H9 (cell line): ENCODE measurements at regions not wholly inside any gene's neighbourhood (a gene's known extent, or its start where the extent isn't known, plus 50 kb on each side); places are given as distances from the start of the nearest gene placed in this dataset.

ENCODE experiments used
- DNase-seq: peaks from one replicate; pipeline ENCODE4 v3.0.0-alpha.2; 2017
- H2AFZ ChIP-seq: one replicate; pipeline ENCODE4 v1.6.1; 2013; ENCODE audit warnings: mild to moderate bottlenecking, low read length, control low read depth, moderate library complexity
- H2AK5ac ChIP-seq: 2 replicates; pipeline ENCODE4 v1.6.1; 2013; ENCODE audit warnings: low read length, control low read depth, mixed read lengths; ENCODE audit not compliant: insufficient read length
- H2BK120ac ChIP-seq: one replicate; pipeline ENCODE4 v1.6.1; 2013; ENCODE audit warnings: low read depth, mild to moderate bottlenecking, low read length, control low read depth, inconsistent platforms; ENCODE audit not compliant: poor library complexity, severe bottlenecking
- H2BK12ac ChIP-seq: 2 replicates; pipeline ENCODE4 v1.6.1; 2013; ENCODE audit warnings: low read length, control low read depth, mixed read lengths, low read depth; ENCODE audit not compliant: insufficient read length
- H2BK15ac ChIP-seq: 2 replicates; pipeline ENCODE4 v1.6.1; 2013; ENCODE audit warnings: low read depth, low read length, control low read depth
- H2BK20ac ChIP-seq: one replicate; pipeline ENCODE4 v1.6.1; 2013; ENCODE audit warnings: low read depth, mild to moderate bottlenecking, low read length, control low read depth, inconsistent platforms; ENCODE audit not compliant: poor library complexity, severe bottlenecking
- H2BK5ac ChIP-seq: 2 replicates; pipeline ENCODE4 v1.6.1; 2013; ENCODE audit warnings: low read length, control low read depth, mixed read lengths; ENCODE audit not compliant: insufficient read length
- H3K14ac ChIP-seq: 2 replicates; pipeline ENCODE4 v1.6.1; 2013; ENCODE audit warnings: low read length, control low read depth; ENCODE audit not compliant: insufficient read depth
- H3K18ac ChIP-seq: 2 replicates; pipeline ENCODE4 v1.6.1; 2013; ENCODE audit warnings: low read depth, mild to moderate bottlenecking, mixed read lengths, low read length, control low read depth; ENCODE audit not compliant: insufficient read length
- H3K23ac ChIP-seq: 2 replicates; pipeline ENCODE4 v1.6.1; 2013; ENCODE audit warnings: low read length, control low read depth, mixed read lengths, low read depth; ENCODE audit not compliant: insufficient read length
- H3K23me2 ChIP-seq: 2 replicates; pipeline ENCODE4 v1.6.1; 2013; ENCODE audit warnings: low read depth, mild to moderate bottlenecking, mixed read lengths, low read length, control low read depth; ENCODE audit not compliant: insufficient read length, poor library complexity, severe bottlenecking
- H3K27ac ChIP-seq: 2 replicates; pipeline ENCODE4 v1.5.1; 2013; ENCODE audit warnings: low read length, control low read depth, mixed read lengths, low read depth; ENCODE audit not compliant: insufficient read length
- H3K27me3 ChIP-seq: 2 replicates; pipeline ENCODE4 v1.6.1; 2013; ENCODE audit warnings: low read length, control low read depth, inconsistent platforms; ENCODE audit not compliant: insufficient read depth
- H3K4ac ChIP-seq: 2 replicates; pipeline ENCODE4 v1.6.1; 2013; ENCODE audit warnings: low read depth, mild to moderate bottlenecking, control low read depth, inconsistent platforms, low read length, moderate library complexity
- H3K4me1 ChIP-seq: 2 replicates; pipeline ENCODE4 v1.6.1; 2013; ENCODE audit warnings: low read length, control low read depth, inconsistent platforms; ENCODE audit not compliant: insufficient read depth
- H3K4me2 ChIP-seq: 2 replicates; pipeline ENCODE4 v1.6.1; 2013; ENCODE audit warnings: low read length, control low read depth, mixed read lengths; ENCODE audit not compliant: insufficient read length, insufficient read depth
- H3K56ac ChIP-seq: 2 replicates; pipeline ENCODE4 v1.6.1; 2013; ENCODE audit warnings: low read depth, mild to moderate bottlenecking, mixed read lengths, low read length, control low read depth; ENCODE audit not compliant: insufficient read length
- H3K79me1 ChIP-seq: 2 replicates; pipeline ENCODE4 v1.6.1; 2013; ENCODE audit warnings: low read depth, mild to moderate bottlenecking, moderate library complexity, low read length, control low read depth, inconsistent platforms; ENCODE audit not compliant: insufficient read depth, poor library complexity, severe bottlenecking
- H3K79me2 ChIP-seq: 2 replicates; pipeline ENCODE4 v1.6.1; 2013; ENCODE audit warnings: low read length, control low read depth, inconsistent platforms; ENCODE audit not compliant: insufficient read depth
- H3K9ac ChIP-seq: 2 replicates; pipeline ENCODE4 v1.6.1; 2013; ENCODE audit warnings: low read length, control low read depth, mixed read lengths; ENCODE audit not compliant: insufficient read length; ENCODE audit errors: extremely low read depth
- H3K9me3 ChIP-seq: one replicate; pipeline ENCODE4 v1.6.1; 2013; ENCODE audit warnings: low read depth, low read length, inconsistent platforms; ENCODE audit not compliant: control insufficient read depth
- H3T11ph ChIP-seq: one replicate; pipeline ENCODE4 v1.6.1; 2013; ENCODE audit warnings: mild to moderate bottlenecking, low read length, control low read depth, inconsistent platforms
- H4K20me1 ChIP-seq: one replicate; pipeline ENCODE4 v1.6.1; 2013; ENCODE audit not compliant: control insufficient read depth, insufficient read length, insufficient read depth
- H4K5ac ChIP-seq: 2 replicates; pipeline ENCODE4 v1.6.1; 2013; ENCODE audit warnings: low read depth, mild to moderate bottlenecking, mixed read lengths, low read length, control low read depth; ENCODE audit not compliant: insufficient read length
- H4K8ac ChIP-seq: replicated peaks from 2 replicates; pipeline ENCODE4 v1.6.1; 2013; ENCODE audit warnings: low read length, control low read depth, mixed read lengths, low read depth; ENCODE audit not compliant: insufficient read length
- H4K91ac ChIP-seq: 2 replicates; pipeline ENCODE4 v1.6.1; 2013; ENCODE audit warnings: low read depth, mild to moderate bottlenecking, moderate library complexity, mixed read lengths, low read length, control low read depth; ENCODE audit not compliant: insufficient read length
- H3K27ac Mint-ChIP-seq, 3 experiments: 2 replicates in 2 of 3; 3 replicates in 1 of 3; pipeline ENCODE4 v1.8.0; 2020 to 2021; ENCODE audit warnings: mixed read lengths in 3 of 3, mild to moderate bottlenecking in 1 of 3, moderate library complexity in 1 of 3
- H3K27me3 Mint-ChIP-seq: 2 replicates; pipeline ENCODE4 v1.8.0; 2021; ENCODE audit warnings: low read depth, mild to moderate bottlenecking, moderate library complexity, mixed read lengths
- H3K36me3 Mint-ChIP-seq, 3 experiments: 2 replicates in 2 of 3; 3 replicates in 1 of 3; pipeline ENCODE4 v1.8.0; 2020 to 2021; ENCODE audit warnings: low read depth in 3 of 3, mixed read lengths in 3 of 3; ENCODE audit not compliant: insufficient read depth in 1 of 3
- H3K4me1 Mint-ChIP-seq, 2 experiments: 2 replicates each; pipeline ENCODE4 v1.8.0; 2020; ENCODE audit warnings: mixed read lengths in 2 of 2
- H3K4me3 Mint-ChIP-seq, 2 experiments: 2 replicates in 1 of 2; 3 replicates in 1 of 2; pipeline ENCODE4 v1.8.0; 2020 to 2021; ENCODE audit warnings: mild to moderate bottlenecking in 2 of 2, mixed read lengths in 2 of 2, moderate library complexity in 1 of 2
- H3K9me3 Mint-ChIP-seq, 2 experiments: 2 replicates in 1 of 2; 3 replicates in 1 of 2; pipeline ENCODE4 v1.8.0; 2020; ENCODE audit warnings: mild to moderate bottlenecking in 2 of 2, mixed read lengths in 2 of 2, moderate library complexity in 1 of 2
- WGBS: extraction: QIAGEN DNeasy Blood & Tissue Kit; methylation state at CpG from one replicate; pipeline ENCODE4 v1.1.7; 2013; ENCODE audit warnings: missing lambda C conversion rate, low lambda C conversion rate, mixed read lengths; ENCODE audit not compliant: insufficient read length; ENCODE audit errors: extremely low coverage; 5-methylcytosine and 5-hydroxymethylcytosine counted together
- TF ChIP-seq, protein P1 (sequence below): fragments of 200-600 bp; sonication (generic); conservative IDR thresholded peaks from 3 replicates; pipeline ENCODE4 v1.8.0; 2021; ENCODE audit warnings: antibody characterized with exemption, mild to moderate bottlenecking

DNA sequence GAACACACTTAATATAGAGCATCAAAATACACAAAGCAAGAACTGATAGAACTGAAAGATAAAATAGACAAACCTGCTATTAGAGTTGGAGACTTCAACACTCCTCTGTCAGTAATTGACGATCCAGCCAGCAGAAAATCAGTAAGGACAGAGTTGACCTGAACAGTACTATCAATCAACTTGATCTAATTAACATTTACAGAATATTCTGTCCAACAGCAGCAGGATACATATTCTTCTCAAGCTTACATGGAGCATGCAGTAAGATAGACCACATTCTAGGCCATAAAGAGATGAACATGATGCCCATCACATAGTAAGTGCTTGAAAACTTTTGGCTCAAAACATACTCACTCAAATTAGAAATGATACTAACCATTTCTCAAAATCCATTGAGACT is 196.7 kb upstream of the KLF3 start:
- H2AFZ ChIP-seq = no peak overlapping the region
- no peak overlapping the region for H3K23ac ChIP-seq
- no peak overlapping the region for H4K91ac ChIP-seq
- TF ChIP-seq, protein P1, sequence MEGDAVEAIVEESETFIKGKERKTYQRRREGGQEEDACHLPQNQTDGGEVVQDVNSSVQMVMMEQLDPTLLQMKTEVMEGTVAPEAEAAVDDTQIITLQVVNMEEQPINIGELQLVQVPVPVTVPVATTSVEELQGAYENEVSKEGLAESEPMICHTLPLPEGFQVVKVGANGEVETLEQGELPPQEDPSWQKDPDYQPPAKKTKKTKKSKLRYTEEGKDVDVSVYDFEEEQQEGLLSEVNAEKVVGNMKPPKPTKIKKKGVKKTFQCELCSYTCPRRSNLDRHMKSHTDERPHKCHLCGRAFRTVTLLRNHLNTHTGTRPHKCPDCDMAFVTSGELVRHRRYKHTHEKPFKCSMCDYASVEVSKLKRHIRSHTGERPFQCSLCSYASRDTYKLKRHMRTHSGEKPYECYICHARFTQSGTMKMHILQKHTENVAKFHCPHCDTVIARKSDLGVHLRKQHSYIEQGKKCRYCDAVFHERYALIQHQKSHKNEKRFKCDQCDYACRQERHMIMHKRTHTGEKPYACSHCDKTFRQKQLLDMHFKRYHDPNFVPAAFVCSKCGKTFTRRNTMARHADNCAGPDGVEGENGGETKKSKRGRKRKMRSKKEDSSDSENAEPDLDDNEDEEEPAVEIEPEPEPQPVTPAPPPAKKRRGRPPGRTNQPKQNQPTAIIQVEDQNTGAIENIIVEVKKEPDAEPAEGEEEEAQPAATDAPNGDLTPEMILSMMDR = no peak
- H3K4me3 Mint-ChIP-seq = no peak overlapping the region
- no peak overlapping the region for H2BK5ac ChIP-seq
- no peak overlapping the region for H3K14ac ChIP-seq
- no peak overlapping the region for H3K56ac ChIP-seq
- no peaks in the 10 kb centered on the region for H3K79me1 ChIP-seq
- peaks cover 5 to 14% (median 11%) of the 10 kb centered on the region in 3 experiments for H3K36me3 Mint-ChIP-seq
- no peak overlapping the region for H3K18ac ChIP-seq
- H3K79me2 ChIP-seq = no peaks in the 10 kb centered on the region
- no peaks in the 10 kb centered on the region for H4K20me1 ChIP-seq
- H3K4me1 Mint-ChIP-seq = peaks cover 0 to 4% of the 10 kb centered on the region in 2 experiments; a peak in 1 of 4 replicates
- H3K9me3 Mint-ChIP-seq = peaks cover 8 to 11% of the 10 kb centered on the region in 2 experiments
- no peak overlapping the region for H3K27ac ChIP-seq
- no peaks in the 10 kb centered on the region for H3K9me3 ChIP-seq
- no peak overlapping the region for H3K4me2 ChIP-seq
- no peak overlapping the region for H2BK120ac ChIP-seq
- H4K5ac ChIP-seq = no peak overlapping the region
- H2BK15ac ChIP-seq = no peak overlapping the region
- no peak overlapping the region for H3K4ac ChIP-seq
- H2AK5ac ChIP-seq = no peak overlapping the region
- no peaks in the 10 kb centered on the region for H3K4me1 ChIP-seq
- no peak overlapping the region for H2BK12ac ChIP-seq
- no peak overlapping the region for H3K9ac ChIP-seq
- H3K23me2 ChIP-seq = no peaks in the 10 kb centered on the region
- no peak overlapping the region for H2BK20ac ChIP-seq
- H4K8ac ChIP-seq = no peak overlapping the region
- no peaks in the 10 kb centered on the region; the same call in 1 of the 2 replicates for H3K27me3 Mint-ChIP-seq
- no peaks in the 10 kb centered on the region for H3K27me3 ChIP-seq
- no peak overlapping the region for H3K27ac Mint-ChIP-seq
- H3T11ph ChIP-seq = no peak overlapping the region
- no CpG with 5 or more reads among the region's 1 CpG for WGBS
- no peak for DNase-seq
